Ascending aorta (tissue), 2 donors: ENCODE measurements at regions not wholly inside any gene's neighbourhood (a gene's known extent, or its start where the extent isn't known, plus 50 kb on each side); places are given as distances from the start of the nearest gene placed in this dataset.

Experiments used
- DNase-seq, 2 donors: peaks; one replicate each; pipeline ENCODE4 v3.0.0-alpha.2; 2019; ENCODE audit warnings: low spot score in 2 of 2
- H3K27ac ChIP-seq, 2 donors: fragments of 200-600 bp; sonication (generic); one replicate each; pipeline ENCODE4 v1.5.1; 2016 to 2017; ENCODE audit warnings: mild to moderate bottlenecking in 1 of 2
- H3K27me3 ChIP-seq: fragments of 200-600 bp; sonication (generic); one replicate; pipeline ENCODE4 v1.5.1; 2017
- H3K36me3 ChIP-seq, 2 donors: fragments of 200-600 bp; sonication (generic); one replicate each; pipeline ENCODE4 v1.5.1; 2016
- H3K4me1 ChIP-seq, 2 donors: fragments of 200-600 bp; sonication (generic); one replicate each; pipeline ENCODE4 v1.5.1; 2016 to 2017; ENCODE audit warnings: mild to moderate bottlenecking in 1 of 2
- H3K4me3 ChIP-seq, 2 donors: fragments of 200-600 bp; sonication (generic); one replicate each; pipeline ENCODE4 v1.5.1; 2016 to 2017; ENCODE audit warnings: mild to moderate bottlenecking in 1 of 2
- H3K9me3 ChIP-seq, 2 donors: fragments of 200-600 bp; sonication (generic); one replicate each; pipeline ENCODE4 v1.5.1; 2016
- CTCF ChIP-seq, 3 experiments: fragments of 200-600 bp in 2 of 3; fragments of 450-650 bp in 1 of 3; sonication (generic) in 2 of 3; IDR thresholded peaks; one replicate each; pipeline ENCODE4 v1.5.1; 2016 to 2019; ENCODE audit warnings: antibody characterized with exemption in 3 of 3, mild to moderate bottlenecking in 1 of 3, moderate library complexity in 1 of 3
- intact Hi-C: fragments of 100-400 bp; cut with DNase I; formaldehyde crosslinking; loops from one replicate; pipeline ENCODE4 v1.15.1; 2023

DNA sequence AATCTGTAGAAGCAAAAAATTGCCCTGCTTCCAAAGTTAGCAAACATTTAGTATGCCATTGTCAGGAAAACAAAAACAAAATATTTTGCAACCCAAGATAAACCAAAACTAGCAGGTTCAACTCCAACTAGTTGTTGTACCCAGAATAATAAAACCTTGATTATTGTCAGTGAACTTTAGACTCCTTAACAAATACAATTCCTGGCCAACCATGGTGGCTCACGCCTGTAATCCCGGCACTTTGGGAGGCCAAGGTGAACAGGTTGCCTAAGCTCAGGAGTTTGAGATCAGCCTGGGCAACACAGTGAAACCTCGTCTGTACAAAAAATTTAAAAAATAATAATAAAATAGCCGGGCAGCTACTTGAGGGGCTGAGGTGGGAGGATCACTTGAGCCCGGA is 53.6 kb upstream of the EPCAM start:
- intact Hi-C loops: no loop called here
- no peak for DNase-seq
- TF ChIP-seq CTCF (IDR thresholded peaks at IDR 0.05): no peak
- Histone ChIP-seq H3K27me3 (no peaks in the 10 kb centered on the region), H3K4me1 (peaks cover under 1 to 9% of the 10 kb centered on the region in 2 donors), H3K9me3 (no peaks in the 10 kb centered on the region), H3K27ac (no peak overlapping the region), H3K4me3 (no peak overlapping the region), H3K36me3 (no peaks in the 10 kb centered on the region)

DNA sequence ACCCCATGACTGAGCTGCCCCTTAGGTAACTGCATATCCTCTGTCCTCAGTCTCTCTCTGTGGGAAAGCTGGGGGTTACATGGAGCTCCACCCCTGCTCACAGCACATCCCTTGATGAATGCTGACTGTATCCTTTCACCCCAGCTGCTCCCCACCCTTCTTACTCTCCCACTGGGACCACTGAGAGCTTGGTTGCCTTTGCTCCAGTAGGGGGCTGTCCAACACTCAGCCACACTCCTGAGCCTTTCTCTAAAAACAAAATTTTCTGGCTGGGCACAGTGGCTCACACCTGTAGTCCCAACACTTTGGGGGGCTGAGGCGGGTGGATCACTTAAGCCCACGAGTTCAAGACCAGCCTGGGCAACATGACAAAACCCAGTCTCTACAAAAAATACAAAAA is 55.4 kb upstream of the EPCAM start:
- Histone ChIP-seq H3K4me3 (no peak overlapping the region), H3K27ac (no peak overlapping the region)
- intact Hi-C loops: no loop called here

DNA sequence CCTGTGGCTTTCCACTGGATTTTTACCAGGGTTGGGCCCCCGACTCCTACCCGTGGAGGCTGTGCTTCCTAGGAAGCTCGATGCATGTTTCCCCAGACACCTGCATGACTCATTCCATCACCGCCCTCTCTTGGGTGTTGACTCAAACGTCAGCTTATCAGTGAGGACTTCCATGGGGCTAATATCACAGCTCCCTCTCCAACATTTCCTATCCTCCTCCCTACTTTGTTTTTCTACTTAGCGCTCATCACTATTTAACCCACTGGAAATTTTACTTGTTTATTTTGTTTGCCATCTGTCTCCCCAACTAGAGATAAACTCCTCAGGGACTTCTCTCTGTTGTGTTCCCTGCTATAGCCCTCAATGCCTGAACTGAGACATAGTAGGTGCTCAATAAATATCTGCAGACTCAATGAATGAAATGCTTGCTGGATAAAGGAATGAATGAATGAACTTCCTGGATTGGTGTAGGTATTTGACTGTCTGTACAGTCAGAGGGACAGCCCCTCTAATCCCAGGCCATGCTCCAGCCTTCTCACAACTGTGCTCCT is 55.9 kb upstream of the EPCAM start:
- no peaks in the 10 kb centered on the region for H3K9me3 ChIP-seq
- no peaks in the 10 kb centered on the region for H3K27me3 ChIP-seq
- no peak for DNase-seq
- H3K36me3 ChIP-seq: no peaks in the 10 kb centered on the region
- TF ChIP-seq CTCF (IDR thresholded peaks at IDR 0.05): no peak
- H3K4me3 ChIP-seq: no peak overlapping the region
- H3K27ac ChIP-seq: no peak overlapping the region
- intact Hi-C loops: no loop called here
- H3K4me1 ChIP-seq: peaks cover 4 to 19% of the 10 kb centered on the region in 2 donors

More for the DNA sequence above, 55.4 kb upstream of the EPCAM start:
- no peaks in the 10 kb centered on the region for H3K9me3 ChIP-seq
- TF ChIP-seq CTCF (IDR thresholded peaks at IDR 0.05): no peak
- H3K4me1 ChIP-seq: peaks cover 4 to 19% of the 10 kb centered on the region in 2 donors
- no peaks in the 10 kb centered on the region for H3K27me3 ChIP-seq
- DNase-seq: no peak
- H3K36me3 ChIP-seq: no peaks in the 10 kb centered on the region

DNA sequence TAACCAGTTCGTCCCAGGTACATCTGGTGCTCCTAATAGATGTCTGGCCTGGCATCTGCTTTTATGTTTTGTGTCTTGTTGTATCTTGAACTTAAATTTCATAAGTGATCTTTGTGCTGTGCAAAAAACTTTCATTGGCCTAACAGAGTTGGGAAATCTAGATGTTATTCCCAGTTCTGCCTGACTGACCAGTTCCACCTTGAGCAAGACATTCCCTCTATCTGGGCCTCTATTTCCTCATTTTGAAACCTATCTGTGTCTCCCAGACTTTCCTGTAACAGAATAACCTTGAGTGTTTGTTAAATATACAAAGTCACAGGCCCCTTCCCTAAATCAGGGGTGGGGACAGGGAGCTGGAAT is 56.6 kb upstream of the EPCAM start:
- Histone ChIP-seq H3K4me3 (no peak overlapping the region), H3K27ac (no peak overlapping the region), H3K27me3 (no peaks in the 10 kb centered on the region), H3K9me3 (no peaks in the 10 kb centered on the region), H3K36me3 (no peaks in the 10 kb centered on the region), H3K4me1 (peaks cover 4 to 19% of the 10 kb centered on the region in 2 donors)
- intact Hi-C loops: no loop called here
- TF ChIP-seq CTCF (IDR thresholded peaks at IDR 0.05): no peak
- DNase-seq: no peak

GRCh38 chr2:47311764-47312490 is 57.2 kb upstream of the EPCAM start:
- no peaks in the 10 kb centered on the region for H3K9me3 ChIP-seq
- H3K36me3 ChIP-seq: no peaks in the 10 kb centered on the region
- DNase-seq: no peak
- no peak overlapping the region for H3K27ac ChIP-seq
- TF ChIP-seq CTCF (IDR thresholded peaks at IDR 0.05): no peak
- H3K4me3 ChIP-seq: no peak overlapping the region
- intact Hi-C loops: no loop called here
- no peaks in the 10 kb centered on the region for H3K27me3 ChIP-seq
- peaks cover 4 to 19% of the 10 kb centered on the region in 2 donors for H3K4me1 ChIP-seq
